SKM-1 treated with dmso at 0.1 percent for 144 hours (cell line): ENCODE measurements at regions not wholly inside any gene's neighbourhood (a gene's known extent, or its start where the extent isn't known, plus 50 kb on each side); places are given as distances from the start of the nearest gene placed in this dataset.

Experiments
- DNase-seq: peaks from one replicate; lab custom pipeline; 2025; ENCODE audit not compliant: unreplicated experiment; lab: John Stamatoyannopoulos, UW

GRCh38 chr13:109448629-109449028 is 337.8 kb downstream of the IRS2 start:
- DNase-seq, result no peak

- DNase-seq, result no peak
These were observed 338.7 kb downstream of the IRS2 start for GRCh38 chr13:109447667-109448066.

GRCh38 chr13:109440320-109440719 is 346.1 kb downstream of the IRS2 start:
- DNase-seq, result no peak

GRCh38 chr13:109439813-109440212 is 346.6 kb downstream of the IRS2 start:
- DNase-seq, result no peak

- no peak for DNase-seq
These were observed 349.5 kb downstream of the IRS2 start for GRCh38 chr13:109436841-109437240.

- no peak for DNase-seq
These were observed 350.2 kb downstream of the IRS2 start for GRCh38 chr13:109436055-109436622.

- DNase-seq, result no peak
These were observed 355.2 kb downstream of the IRS2 start for GRCh38 chr13:109431217-109431616.

- DNase-seq, result no peak
These were observed 358.2 kb downstream of the IRS2 start for GRCh38 chr13:109428146-109428545.

- DNase-seq, result no peak
These were observed 358.7 kb downstream of the IRS2 start for GRCh38 chr13:109427695-109428094.

GRCh38 chr13:109427148-109427547 is 359.2 kb downstream of the IRS2 start:
- DNase-seq, result no peak

GRCh38 chr13:109426690-109426990 is 359.7 kb downstream of the IRS2 start:
- no peak for DNase-seq

- no peak for DNase-seq
These were observed 360.3 kb downstream of the IRS2 start for GRCh38 chr13:109425821-109426689.

- DNase-seq, result peak; percentile 92
These were observed 364.2 kb downstream of the IRS2 start for GRCh38 chr13:109422161-109422560.

GRCh38 chr13:109419896-109420295 is 366.5 kb downstream of the IRS2 start:
- no peak for DNase-seq

- no peak for DNase-seq
These were observed 368.3 kb downstream of the IRS2 start for GRCh38 chr13:109418111-109418510.

- DNase-seq, result no peak
These were observed 370.4 kb downstream of the IRS2 start for GRCh38 chr13:109416001-109416400.

GRCh38 chr13:109415057-109415456 is 371.3 kb downstream of the IRS2 start:
- no peak for DNase-seq

- peak; percentile 66 for DNase-seq
These were observed 374.0 kb downstream of the IRS2 start for GRCh38 chr13:109412283-109412901.

- no peak for DNase-seq
These were observed 375.5 kb downstream of the IRS2 start for GRCh38 chr13:109410868-109411267.

- DNase-seq, result peak; percentile 24
These were observed 377.6 kb downstream of the IRS2 start for GRCh38 chr13:109408591-109409382.

GRCh38 chr13:109406376-109406992 is 379.9 kb downstream of the IRS2 start:
- DNase-seq, result no peak
